ENCODE measurements at regions not wholly inside any gene's neighbourhood (a gene's known extent, or its start where the extent isn't known, plus 50 kb on each side); places are given as distances from the start of the nearest gene placed in this dataset.

DNA sequence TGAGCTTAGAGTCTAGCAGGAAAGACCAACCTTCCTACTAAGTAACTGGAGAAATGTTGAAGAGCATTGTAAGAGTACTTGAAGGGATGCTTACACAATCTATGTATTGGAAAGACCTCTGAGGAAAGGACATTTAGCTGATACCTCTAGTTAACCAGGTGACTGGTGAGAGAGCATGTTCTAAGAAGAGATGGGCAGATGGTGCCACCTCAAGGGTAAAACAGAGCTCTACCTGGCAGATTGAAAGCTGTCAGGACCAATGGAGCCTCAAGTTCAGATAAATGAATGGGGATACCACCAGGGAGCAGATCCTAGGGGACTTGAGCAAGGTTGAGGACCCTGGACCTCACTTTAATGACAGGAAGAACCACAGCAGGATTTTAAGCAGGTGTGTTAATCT lies 196.4 kb downstream of the QDPR start:
- no peak for ATAC-seq
- Histone ChIP-seq H2AFZ (no peak overlapping the region), H3K4me3 (no peak overlapping the region), H3F3A (replicated peaks; ENCODE audit: low read depth) (no peaks in the 10 kb centered on the region), H3K36me3 (ENCODE audit: insufficient read depth) (no peaks in the 10 kb centered on the region), H3K79me2 (replicated peaks; ENCODE audit: insufficient read depth) (no peaks in the 10 kb centered on the region), H3K27ac (ENCODE audit: low read depth) (no peak overlapping the region), H3K9me2 (ENCODE audit: insufficient read depth) (peaks cover 4% of the 10 kb centered on the region; the same call in 1 of the 2 replicates), H4K20me1 (replicated peaks; ENCODE audit: insufficient read depth) (no peaks in the 10 kb centered on the region), H3K4me2 (no peak overlapping the region), H3K27me3 (ENCODE audit: insufficient read depth) (no peaks in the 10 kb centered on the region), H3K4me1 (ENCODE audit: insufficient read depth) (no peaks in the 10 kb centered on the region; the same call in 1 of the 2 replicates)
- H3K4me1 Mint-ChIP-seq, result no peaks in the 10 kb centered on the region; the same call in 2 of the 3 replicates
- no peak overlapping the region for H3K4me3 Mint-ChIP-seq
- no peaks in the 10 kb centered on the region for H3K9me3 Mint-ChIP-seq
- no peaks in the 10 kb centered on the region for H3K36me3 Mint-ChIP-seq (ENCODE audit: low read depth)
- H3K27me3 Mint-ChIP-seq (ENCODE audit: insufficient read depth, low read depth, poor library complexity), result no peaks in the 10 kb centered on the region
- DNase-seq (ENCODE audit: low spot score), result no peak
- H3K27ac Mint-ChIP-seq, result no peak overlapping the region
- TF ChIP-seq CTCF (conservative IDR thresholded peaks at IDR 0.05; ENCODE audit: low read depth in 2 of 2) (peak; percentile 19 to 51; a peak in 3 of 4 replicates), JUNB (IDR thresholded peaks at IDR 0.05; ENCODE audit: unreplicated experiment) (no peak)

DNA sequence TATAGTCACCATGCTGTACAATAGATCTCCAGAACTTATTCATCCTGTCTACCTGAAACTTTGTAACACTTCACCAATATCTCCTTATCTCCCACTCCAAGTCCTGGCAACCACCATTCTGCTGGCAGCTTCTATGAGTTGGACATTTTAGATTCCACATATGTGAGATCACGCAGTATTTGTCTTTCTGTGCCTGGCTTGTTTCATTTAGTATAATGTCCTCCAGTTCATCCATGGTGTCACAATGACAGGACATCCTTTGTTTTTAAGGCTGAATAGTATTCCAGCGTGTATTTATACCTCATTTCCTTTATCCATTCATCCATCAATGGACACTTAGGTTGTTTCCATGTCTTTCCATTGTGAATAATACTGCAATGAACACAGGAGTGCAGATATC lies 198.7 kb downstream of the QDPR start:
- Histone ChIP-seq H3K4me3 (no peak overlapping the region), H3K27me3 (ENCODE audit: insufficient read depth) (no peaks in the 10 kb centered on the region), H3K9me2 (ENCODE audit: insufficient read depth) (peaks cover 4% of the 10 kb centered on the region; the same call in 1 of the 2 replicates), H3K36me3 (ENCODE audit: insufficient read depth) (no peaks in the 10 kb centered on the region), H3F3A (replicated peaks; ENCODE audit: low read depth) (no peaks in the 10 kb centered on the region), H3K79me2 (replicated peaks; ENCODE audit: insufficient read depth) (no peaks in the 10 kb centered on the region), H4K20me1 (replicated peaks; ENCODE audit: insufficient read depth) (no peaks in the 10 kb centered on the region), H3K27ac (ENCODE audit: low read depth) (no peak overlapping the region), H2AFZ (no peak overlapping the region), H3K4me2 (no peak overlapping the region), H3K4me1 (ENCODE audit: insufficient read depth) (no peaks in the 10 kb centered on the region; the same call in 1 of the 2 replicates)
- no peak overlapping the region for H3K27ac Mint-ChIP-seq
- H3K9me3 Mint-ChIP-seq, result no peaks in the 10 kb centered on the region
- TF ChIP-seq CTCF (conservative IDR thresholded peaks at IDR 0.05; ENCODE audit: low read depth in 2 of 2), result no peak
- no peak for TF ChIP-seq REST (IDR thresholded peaks at IDR 0.05; ENCODE audit: unreplicated experiment)
- no peak for TF ChIP-seq ZNF114 (CRISPR knock-in tag; IDR thresholded peaks at IDR 0.05)
- no peak for TF ChIP-seq CREB1 (CRISPR knock-in tag; IDR thresholded peaks at IDR 0.05; ENCODE audit: low read depth)
- TF ChIP-seq, protein P1, sequence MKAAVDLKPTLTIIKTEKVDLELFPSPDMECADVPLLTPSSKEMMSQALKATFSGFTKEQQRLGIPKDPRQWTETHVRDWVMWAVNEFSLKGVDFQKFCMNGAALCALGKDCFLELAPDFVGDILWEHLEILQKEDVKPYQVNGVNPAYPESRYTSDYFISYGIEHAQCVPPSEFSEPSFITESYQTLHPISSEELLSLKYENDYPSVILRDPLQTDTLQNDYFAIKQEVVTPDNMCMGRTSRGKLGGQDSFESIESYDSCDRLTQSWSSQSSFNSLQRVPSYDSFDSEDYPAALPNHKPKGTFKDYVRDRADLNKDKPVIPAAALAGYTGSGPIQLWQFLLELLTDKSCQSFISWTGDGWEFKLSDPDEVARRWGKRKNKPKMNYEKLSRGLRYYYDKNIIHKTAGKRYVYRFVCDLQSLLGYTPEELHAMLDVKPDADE (IDR thresholded peaks at IDR 0.05), result no peak
- TF ChIP-seq NANOG (IDR thresholded peaks at IDR 0.05; ENCODE audit: borderline replicate concordance), result no peak
- TF ChIP-seq EZH2phosphoT487 (IDR thresholded peaks at IDR 0.05; ENCODE audit: unreplicated experiment), result no peak
- no peak for TF ChIP-seq JUNB (IDR thresholded peaks at IDR 0.05; ENCODE audit: unreplicated experiment)
- H3K36me3 Mint-ChIP-seq (ENCODE audit: low read depth), result no peaks in the 10 kb centered on the region
- ATAC-seq, result no peak
- no peak for DNase-seq (ENCODE audit: low spot score)
- H3K4me1 Mint-ChIP-seq, result no peaks in the 10 kb centered on the region; the same call in 2 of the 3 replicates
- H3K4me3 Mint-ChIP-seq, result no peak overlapping the region
- no peaks in the 10 kb centered on the region for H3K27me3 Mint-ChIP-seq (ENCODE audit: insufficient read depth, low read depth, poor library complexity)

All from GM23338 (cell line).